Karpas-422 (cell line): ENCODE measurements at regions not wholly inside any gene's neighbourhood (a gene's known extent, or its start where the extent isn't known, plus 50 kb on each side); places are given as distances from the start of the nearest gene placed in this dataset.

Experiments
- DNase-seq: peaks from one replicate; pipeline ENCODE4 v3.0.0-alpha.2; 2015
- H2AFZ ChIP-seq: fragments of 200-600 bp; sonication (generic); 2 replicates; pipeline ENCODE4 v1.6.1; 2014; ENCODE audit warnings: antibody characterized with exemption, low read length, mixed read lengths
- H3K27ac ChIP-seq: fragments of 200-600 bp; sonication (generic); 2 replicates; pipeline ENCODE4 v1.5.1; 2014; ENCODE audit warnings: mild to moderate bottlenecking, low read length, moderate library complexity
- H3K27me3 ChIP-seq: fragments of 200-600 bp; sonication (generic); 2 replicates; pipeline ENCODE4 v1.6.1; 2014; ENCODE audit warnings: low read length, mixed read lengths
- H3K36me3 ChIP-seq: fragments of 200-600 bp; sonication (generic); 2 replicates; pipeline ENCODE4 v1.6.1; 2014; ENCODE audit warnings: low read length, mixed read lengths; ENCODE audit not compliant: insufficient read depth
- H3K4me1 ChIP-seq: fragments of 200-600 bp; sonication (generic); 2 replicates; pipeline ENCODE4 v1.6.1; 2014; ENCODE audit warnings: mild to moderate bottlenecking, low read length, mixed read lengths
- H3K4me2 ChIP-seq: fragments of 200-600 bp; sonication (generic); 2 replicates; pipeline ENCODE4 v1.6.1; 2014; ENCODE audit warnings: low read length, low read depth, mild to moderate bottlenecking; ENCODE audit not compliant: poor library complexity, severe bottlenecking
- H3K4me3 ChIP-seq: fragments of 200-600 bp; sonication (generic); 2 replicates; pipeline ENCODE4 v1.5.1; 2014; ENCODE audit warnings: mild to moderate bottlenecking, antibody characterized with exemption, low read length, mixed read lengths
- H3K79me2 ChIP-seq: fragments of 200-600 bp; sonication (generic); 2 replicates; pipeline ENCODE4 v1.6.1; 2014; ENCODE audit warnings: mild to moderate bottlenecking, low read length, mixed read lengths
- H3K9ac ChIP-seq: fragments of 200-600 bp; sonication (generic); 2 replicates; pipeline ENCODE4 v1.6.0; 2014; ENCODE audit warnings: low read length
- H3K9me2 ChIP-seq: fragments of 200-600 bp; sonication (generic), shearing (Covaris generic); replicated peaks from 2 replicates; pipeline ENCODE4 v1.6.0; 2014; ENCODE audit warnings: mild to moderate bottlenecking, low read length, moderate library complexity; ENCODE audit not compliant: insufficient read depth
- H3K9me3 ChIP-seq: fragments of 300-700, 200-600 bp; sonication (generic); 2 replicates; pipeline ENCODE4 v1.6.1; 2014; ENCODE audit warnings: low read length, mixed read lengths
- H4K20me1 ChIP-seq: fragments of 200-600 bp; sonication (generic); 2 replicates; pipeline ENCODE4 v1.6.1; 2014; ENCODE audit warnings: mild to moderate bottlenecking, antibody characterized with exemption, low read length, low read depth; ENCODE audit not compliant: insufficient read depth

DNA sequence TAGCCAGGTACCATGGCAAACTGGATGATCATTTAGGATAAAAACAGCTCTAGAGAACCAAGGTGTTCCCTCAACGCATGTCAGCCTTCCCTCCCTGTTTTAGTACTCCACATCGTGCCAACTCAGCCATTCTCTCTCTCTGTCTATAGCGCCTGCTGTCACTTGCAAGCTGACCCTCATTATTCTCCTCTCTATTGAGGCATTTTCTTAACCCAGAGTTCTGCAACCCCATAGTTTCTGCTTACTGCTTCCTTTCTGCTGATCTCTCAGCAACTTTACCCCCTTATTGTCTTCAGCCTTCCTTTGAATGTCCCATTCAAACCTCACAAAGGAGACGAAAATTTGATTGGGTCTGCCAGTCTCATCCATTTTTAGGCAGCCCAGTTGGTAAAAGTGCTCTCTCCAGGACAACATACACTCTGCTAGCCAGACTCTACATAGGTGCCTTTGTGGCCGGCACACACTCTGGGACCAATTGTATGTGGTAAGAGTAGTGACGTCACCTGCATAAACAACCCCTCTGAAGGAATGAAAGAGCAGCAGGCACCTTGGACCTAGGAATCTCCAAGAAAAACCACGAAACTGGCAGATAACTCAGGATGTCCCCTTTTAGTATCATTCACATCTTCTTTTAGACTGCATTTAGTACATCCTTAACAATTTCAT is 367.2 kb upstream of the KCNH7 start:
- Histone ChIP-seq H2AFZ (no peak overlapping the region), H3K27me3 (no peaks in the 10 kb centered on the region), H3K9ac (no peak overlapping the region), H3K4me3 (no peak overlapping the region), H3K79me2 (no peaks in the 10 kb centered on the region), H3K4me2 (no peak overlapping the region), H4K20me1 (no peaks in the 10 kb centered on the region), H3K9me2 (no peaks in the 10 kb centered on the region), H3K9me3 (no peaks in the 10 kb centered on the region), H3K27ac (no peak overlapping the region), H3K36me3 (no peaks in the 10 kb centered on the region), H3K4me1 (no peaks in the 10 kb centered on the region)
- DNase-seq, result no peak

DNA sequence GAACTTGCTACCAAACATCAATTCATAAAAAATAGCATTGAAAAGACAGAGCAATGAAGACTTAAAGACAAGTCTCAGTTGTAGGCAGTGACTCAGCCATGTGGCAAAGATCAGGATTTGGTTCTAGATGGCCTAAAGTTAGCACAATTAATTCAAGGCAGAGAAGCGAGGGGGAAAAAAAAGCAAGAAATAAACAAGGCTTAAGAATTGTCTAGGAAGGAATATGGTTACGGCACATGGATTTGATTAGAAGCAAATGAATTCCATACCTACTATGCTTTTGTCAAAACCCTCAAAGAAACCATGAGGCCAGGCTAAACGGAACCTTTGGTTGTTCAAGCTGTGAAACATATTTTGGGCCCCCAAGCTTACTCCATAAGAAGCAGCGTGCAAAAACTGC is 362.2 kb upstream of the KCNH7 start:
- H3K27ac ChIP-seq, result no peak overlapping the region

DNA sequence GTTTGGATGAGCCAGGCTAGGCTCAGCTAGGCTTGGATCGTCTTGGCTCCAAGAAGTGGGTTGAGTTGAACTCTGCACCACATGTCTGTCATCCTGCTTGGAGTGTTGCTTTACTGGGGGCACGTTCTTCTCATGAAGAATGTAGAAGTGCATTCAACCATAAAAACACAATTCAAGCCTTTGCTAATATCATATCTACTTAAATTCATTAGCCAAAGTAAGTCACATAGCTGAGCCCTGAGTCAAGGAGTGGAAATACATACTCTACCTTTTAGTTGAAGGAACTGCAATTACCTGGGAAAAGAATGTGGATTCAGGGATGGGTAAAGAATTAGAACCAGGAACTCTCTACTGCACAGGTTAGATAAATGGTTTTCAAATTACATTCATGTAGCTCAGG is 360.4 kb upstream of the KCNH7 start:
- Histone ChIP-seq H3K27ac (no peak overlapping the region), H3K9me3 (no peaks in the 10 kb centered on the region), H3K4me3 (no peak overlapping the region), H4K20me1 (no peaks in the 10 kb centered on the region), H2AFZ (no peak overlapping the region), H3K9me2 (no peaks in the 10 kb centered on the region), H3K4me1 (no peaks in the 10 kb centered on the region), H3K4me2 (no peak overlapping the region), H3K9ac (no peak overlapping the region), H3K36me3 (no peaks in the 10 kb centered on the region), H3K27me3 (no peaks in the 10 kb centered on the region), H3K79me2 (no peaks in the 10 kb centered on the region)
- DNase-seq, result no peak

More for the DNA sequence above, 362.2 kb upstream of the KCNH7 start:
- no peaks in the 10 kb centered on the region for H3K27me3 ChIP-seq
- no peak overlapping the region for H2AFZ ChIP-seq
- no peak overlapping the region for H3K9ac ChIP-seq
- no peaks in the 10 kb centered on the region for H3K36me3 ChIP-seq
- H3K4me2 ChIP-seq, result no peak overlapping the region
- H3K79me2 ChIP-seq, result no peaks in the 10 kb centered on the region
- H3K4me3 ChIP-seq, result no peak overlapping the region
- no peaks in the 10 kb centered on the region for H3K9me3 ChIP-seq
- no peaks in the 10 kb centered on the region for H3K4me1 ChIP-seq
- no peaks in the 10 kb centered on the region for H3K9me2 ChIP-seq
- no peaks in the 10 kb centered on the region for H4K20me1 ChIP-seq
- DNase-seq, result no peak

DNA sequence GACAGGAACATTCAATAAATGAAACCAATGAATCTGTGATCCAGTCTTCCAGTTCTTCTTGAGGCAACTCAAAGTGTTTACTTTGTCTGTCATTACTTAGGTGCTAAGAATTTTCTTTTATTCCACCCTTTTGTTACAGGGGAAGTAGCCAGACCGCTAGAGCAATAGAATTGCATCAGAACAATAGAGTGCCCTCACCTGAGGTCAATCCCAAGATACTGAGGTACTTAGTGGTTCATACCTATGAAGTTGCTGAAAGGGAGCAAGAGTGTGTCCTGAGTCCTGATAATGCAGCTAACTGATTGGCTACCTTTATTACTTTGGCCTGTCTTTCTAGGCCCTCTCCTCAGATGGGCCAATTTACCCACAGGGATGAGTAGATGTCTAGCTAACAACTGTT is 359.4 kb upstream of the KCNH7 start:
- Histone ChIP-seq H2AFZ (no peak overlapping the region), H3K79me2 (no peaks in the 10 kb centered on the region), H3K36me3 (no peaks in the 10 kb centered on the region)

DNA sequence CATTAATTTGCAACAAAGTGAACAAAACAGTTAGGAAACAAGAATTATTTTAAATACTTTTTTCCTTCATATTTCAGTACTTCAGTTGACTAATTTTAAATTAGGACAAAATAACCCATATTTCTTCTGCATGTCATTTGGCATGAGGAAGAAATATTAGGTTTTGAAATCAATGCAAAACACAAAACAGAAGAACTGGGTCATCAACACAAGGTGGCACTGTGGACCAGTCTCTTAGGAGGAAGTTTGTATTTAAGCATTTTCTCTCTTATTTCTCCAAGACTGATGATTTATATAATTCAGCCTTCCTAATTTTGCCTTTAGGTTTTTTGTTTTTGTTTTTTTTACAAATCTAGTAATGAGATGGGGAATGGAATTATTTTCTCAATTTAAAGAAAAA is 352.8 kb upstream of the KCNH7 start:
- H3K27ac ChIP-seq, result no peak overlapping the region
- H2AFZ ChIP-seq, result no peak overlapping the region
- peak; percentile 75 for DNase-seq
- no peaks in the 10 kb centered on the region for H4K20me1 ChIP-seq
- no peaks in the 10 kb centered on the region for H3K79me2 ChIP-seq
- no peaks in the 10 kb centered on the region for H3K4me1 ChIP-seq
- H3K27me3 ChIP-seq, result no peaks in the 10 kb centered on the region
- H3K4me2 ChIP-seq, result no peak overlapping the region
- no peaks in the 10 kb centered on the region for H3K9me2 ChIP-seq
- H3K4me3 ChIP-seq, result no peak overlapping the region
- H3K9ac ChIP-seq, result no peak overlapping the region
- H3K9me3 ChIP-seq, result no peaks in the 10 kb centered on the region
- no peaks in the 10 kb centered on the region for H3K36me3 ChIP-seq

More for the DNA sequence above, 359.4 kb upstream of the KCNH7 start:
- no peaks in the 10 kb centered on the region for H3K4me1 ChIP-seq
- H3K9ac ChIP-seq, result no peak overlapping the region
- no peak overlapping the region for H3K27ac ChIP-seq
- no peaks in the 10 kb centered on the region for H3K27me3 ChIP-seq
- H3K4me2 ChIP-seq, result no peak overlapping the region
- no peak for DNase-seq
- no peak overlapping the region for H3K4me3 ChIP-seq
- no peaks in the 10 kb centered on the region for H4K20me1 ChIP-seq
- no peaks in the 10 kb centered on the region for H3K9me2 ChIP-seq
- H3K9me3 ChIP-seq, result no peaks in the 10 kb centered on the region

DNA sequence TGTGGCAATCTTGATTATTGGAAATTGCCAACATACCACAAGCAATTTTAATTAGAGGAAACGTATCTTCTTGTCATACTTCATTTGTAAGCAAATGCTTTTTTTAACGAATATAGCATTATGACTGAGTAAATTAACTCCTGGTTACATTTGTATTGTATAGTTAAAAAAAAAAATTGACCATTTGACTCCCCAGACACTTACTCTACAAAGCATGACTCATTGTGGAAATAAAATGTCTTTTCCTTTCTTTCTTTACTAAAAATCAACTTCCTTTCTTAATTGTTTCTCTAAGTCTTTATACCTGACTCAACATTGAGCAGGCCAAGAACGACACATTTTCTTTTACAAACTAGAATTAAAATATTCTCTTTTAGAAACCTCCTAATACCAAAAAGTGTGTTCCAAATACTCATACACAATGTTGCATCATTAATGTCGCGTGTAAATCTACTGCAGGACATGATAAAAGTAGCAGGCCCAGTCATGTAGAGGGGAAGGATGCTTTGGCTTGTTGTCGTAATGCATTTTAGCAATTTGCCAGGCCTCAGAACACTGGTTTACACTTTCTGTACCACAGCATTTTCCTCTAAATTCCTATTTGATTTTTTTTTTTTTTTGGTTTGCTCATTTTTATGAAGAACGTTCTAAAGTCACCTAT is 349.6 kb upstream of the KCNH7 start:
- H2AFZ ChIP-seq, result no peak overlapping the region
- DNase-seq, result no peak
- H3K4me2 ChIP-seq, result no peak overlapping the region
- H4K20me1 ChIP-seq, result no peaks in the 10 kb centered on the region
- no peaks in the 10 kb centered on the region for H3K79me2 ChIP-seq
- H3K9ac ChIP-seq, result no peak overlapping the region
- no peaks in the 10 kb centered on the region for H3K36me3 ChIP-seq
- no peak overlapping the region for H3K4me3 ChIP-seq
- H3K4me1 ChIP-seq, result no peaks in the 10 kb centered on the region
- no peak overlapping the region for H3K27ac ChIP-seq
- H3K9me3 ChIP-seq, result no peaks in the 10 kb centered on the region
- H3K27me3 ChIP-seq, result no peaks in the 10 kb centered on the region
- no peaks in the 10 kb centered on the region for H3K9me2 ChIP-seq

DNA sequence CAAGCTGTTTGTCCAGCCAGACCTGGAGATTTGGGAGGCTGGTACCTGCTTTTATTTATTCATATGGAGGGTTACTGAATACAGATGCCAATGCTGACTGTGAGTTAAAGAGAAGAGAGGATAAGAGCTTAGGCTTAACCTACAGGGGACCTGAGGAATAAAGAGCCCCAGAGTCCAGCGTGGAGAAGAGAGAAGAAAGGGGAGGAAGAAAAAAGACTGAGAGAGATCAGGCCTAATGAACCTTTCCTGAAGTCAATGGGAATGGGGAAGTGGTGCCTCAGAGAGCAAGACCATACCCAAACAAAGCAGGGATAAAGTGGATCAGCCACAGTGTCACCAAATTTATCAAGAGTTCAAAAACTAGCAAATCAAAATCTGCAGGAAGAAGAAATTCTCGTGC is 348.6 kb upstream of the KCNH7 start:
- Histone ChIP-seq H4K20me1 (no peaks in the 10 kb centered on the region), H3K4me1 (no peaks in the 10 kb centered on the region), H3K79me2 (no peaks in the 10 kb centered on the region), H3K9me2 (no peaks in the 10 kb centered on the region), H2AFZ (no peak overlapping the region), H3K9ac (no peak overlapping the region), H3K9me3 (no peaks in the 10 kb centered on the region), H3K4me2 (no peak overlapping the region), H3K4me3 (no peak overlapping the region), H3K27me3 (no peaks in the 10 kb centered on the region), H3K27ac (no peak overlapping the region), H3K36me3 (no peaks in the 10 kb centered on the region)
- no peak for DNase-seq

DNA sequence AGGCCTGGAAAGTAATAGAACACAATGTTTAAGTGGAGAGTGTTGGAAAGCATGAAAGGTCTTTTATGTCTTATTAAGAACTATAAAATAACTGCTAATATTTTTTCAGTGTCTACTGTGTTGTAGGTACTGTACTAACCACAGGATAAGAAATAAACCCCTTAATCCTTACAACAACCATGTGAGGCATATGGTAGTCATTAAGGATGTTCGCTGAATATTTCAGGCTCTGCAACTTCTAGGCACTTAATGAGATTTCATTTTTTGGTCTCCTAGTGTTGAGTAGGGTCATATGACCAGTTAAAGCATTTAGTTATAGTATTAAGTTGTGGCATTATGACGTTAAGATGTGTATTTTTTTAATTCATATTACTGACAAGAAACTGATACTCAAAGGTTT is 346.6 kb upstream of the KCNH7 start:
- Histone ChIP-seq H3K27me3 (no peaks in the 10 kb centered on the region), H3K9me3 (no peaks in the 10 kb centered on the region), H3K9me2 (no peaks in the 10 kb centered on the region), H3K79me2 (no peaks in the 10 kb centered on the region), H2AFZ (no peak overlapping the region), H3K4me2 (no peak overlapping the region), H3K4me3 (no peak overlapping the region), H3K36me3 (no peaks in the 10 kb centered on the region), H4K20me1 (no peaks in the 10 kb centered on the region), H3K4me1 (no peaks in the 10 kb centered on the region), H3K9ac (no peak overlapping the region), H3K27ac (no peak overlapping the region)
- DNase-seq, result no peak
